Fibroblast of villous mesenchyme (primary cell): ENCODE measurements at regions not wholly inside any gene's neighbourhood (a gene's known extent, or its start where the extent isn't known, plus 50 kb on each side); places are given as distances from the start of the nearest gene placed in this dataset.

Experiments used
- DNase-seq: peaks from one replicate; pipeline ENCODE4 v3.0.0-alpha.2; 2010; ENCODE audit warnings: low read depth
- H3K4me3 ChIP-seq: 2 replicates; pipeline ENCODE4 v1.5.1; 2011; ENCODE audit warnings: low read depth, mild to moderate bottlenecking, low read length
- CTCF ChIP-seq: IDR thresholded peaks from 2 replicates; pipeline ENCODE4 v1.5.1; 2012; ENCODE audit warnings: low read depth, mild to moderate bottlenecking, low read length; ENCODE audit not compliant: insufficient read depth

- no peak for DNase-seq
- TF ChIP-seq CTCF, result no peak
These were observed 284.8 kb upstream of the FBXO33 start for GRCh38 chr14:39716987-39717570.

GRCh38 chr14:39712293-39712999, 280.2 kb upstream of the FBXO33 start:
- no peak for DNase-seq
- no peak overlapping the region for H3K4me3 ChIP-seq
- TF ChIP-seq CTCF, result no peak

More at GRCh38 chr14:39716987-39717570, 284.8 kb upstream of the FBXO33 start:
- H3K4me3 ChIP-seq, result no peak overlapping the region

- no peak overlapping the region for H3K4me3 ChIP-seq
- no peak for TF ChIP-seq CTCF
- no peak for DNase-seq
These were observed 272.4 kb upstream of the FBXO33 start for GRCh38 chr14:39704594-39704993.

- DNase-seq, result no peak
- no peak for TF ChIP-seq CTCF
- H3K4me3 ChIP-seq, result no peak overlapping the region
These were observed 262.1 kb upstream of the FBXO33 start for GRCh38 chr14:39694341-39694740.

GRCh38 chr14:39683691-39684260, 251.5 kb upstream of the FBXO33 start:
- H3K4me3 ChIP-seq, result no peak overlapping the region
- TF ChIP-seq CTCF, result no peak
- no peak for DNase-seq

GRCh38 chr14:39682582-39682981, 250.3 kb upstream of the FBXO33 start:
- TF ChIP-seq CTCF, result no peak
- no peak for DNase-seq
- H3K4me3 ChIP-seq, result no peak overlapping the region
